GM21529 (cell line): ENCODE measurements at regions not wholly inside any gene's neighbourhood (a gene's known extent, or its start where the extent isn't known, plus 50 kb on each side); places are given as distances from the start of the nearest gene placed in this dataset.

Source experiments
- ATAC-seq: cut with Tn5 transposase; IDR thresholded peaks from one replicate; pipeline ENCODE4 v1.9.1; 2021; ENCODE audit not compliant: unreplicated experiment

- no peak for ATAC-seq
These were observed 250.1 kb downstream of the FAM170A start for GRCh38 chr5:119879446-119879845.

GRCh38 chr5:119895066-119895465 lies 265.7 kb downstream of the FAM170A start:
- no peak for ATAC-seq

- ATAC-seq = no peak
These were observed 267.6 kb downstream of the FAM170A start for GRCh38 chr5:119896826-119897536.

GRCh38 chr5:119897537-119898370 lies 268.4 kb downstream of the FAM170A start:
- ATAC-seq = no peak

- no peak for ATAC-seq
These were observed 270.6 kb downstream of the FAM170A start for GRCh38 chr5:119899981-119900380.

GRCh38 chr5:119902593-119902992 lies 273.2 kb downstream of the FAM170A start:
- no peak for ATAC-seq

- ATAC-seq = no peak
These were observed 284.1 kb downstream of the FAM170A start for GRCh38 chr5:119913425-119913824.

- ATAC-seq = no peak
These were observed 289.9 kb downstream of the FAM170A start for GRCh38 chr5:119919279-119919678.

- ATAC-seq = no peak
These were observed 296.9 kb downstream of the FAM170A start for GRCh38 chr5:119926301-119926700.

- ATAC-seq = no peak
These were observed 299.6 kb downstream of the FAM170A start for GRCh38 chr5:119928974-119929373.

GRCh38 chr5:119930490-119930889 lies 301.1 kb downstream of the FAM170A start:
- no peak for ATAC-seq

GRCh38 chr5:119943148-119943547 lies 313.8 kb downstream of the FAM170A start:
- no peak for ATAC-seq

GRCh38 chr5:119945691-119946090 lies 316.3 kb downstream of the FAM170A start:
- ATAC-seq = no peak

GRCh38 chr5:119948162-119948561 lies 318.8 kb downstream of the FAM170A start:
- ATAC-seq = no peak

- no peak for ATAC-seq
These were observed 320.2 kb downstream of the FAM170A start for GRCh38 chr5:119949426-119949999.

- ATAC-seq = no peak
These were observed 322.1 kb downstream of the FAM170A start for GRCh38 chr5:119951330-119951934.

GRCh38 chr5:119953474-119953873 lies 324.1 kb downstream of the FAM170A start:
- no peak for ATAC-seq

GRCh38 chr5:119954106-119954505 lies 324.7 kb downstream of the FAM170A start:
- no peak for ATAC-seq

GRCh38 chr5:119961993-119962392 lies 332.6 kb downstream of the FAM170A start:
- no peak for ATAC-seq

GRCh38 chr5:119966028-119966427 lies 336.7 kb downstream of the FAM170A start:
- no peak for ATAC-seq

GRCh38 chr5:119968690-119969089 lies 339.3 kb downstream of the FAM170A start:
- ATAC-seq = no peak
